H7 (cell line): ENCODE measurements at regions not wholly inside any gene's neighbourhood (a gene's known extent, or its start where the extent isn't known, plus 50 kb on each side); places are given as distances from the start of the nearest gene placed in this dataset.

Experiments
- DNase-seq: peaks from one replicate; pipeline ENCODE4 v3.0.0; 2012
- H3K27me3 ChIP-seq: 2 replicates; pipeline ENCODE4 v1.6.0; 2011; ENCODE audit warnings: mild to moderate bottlenecking, low read length; ENCODE audit not compliant: control insufficient read depth, insufficient read depth
- H3K36me3 ChIP-seq: replicated peaks from 2 replicates; pipeline ENCODE4 v1.5.1; 2011; ENCODE audit warnings: low read length; ENCODE audit not compliant: control insufficient read depth, insufficient read depth
- H3K4me3 ChIP-seq: 2 replicates; pipeline ENCODE4 v1.5.1; 2011; ENCODE audit warnings: low read depth, mild to moderate bottlenecking, control low read depth, low read length, moderate library complexity; ENCODE audit not compliant: insufficient read depth

DNA sequence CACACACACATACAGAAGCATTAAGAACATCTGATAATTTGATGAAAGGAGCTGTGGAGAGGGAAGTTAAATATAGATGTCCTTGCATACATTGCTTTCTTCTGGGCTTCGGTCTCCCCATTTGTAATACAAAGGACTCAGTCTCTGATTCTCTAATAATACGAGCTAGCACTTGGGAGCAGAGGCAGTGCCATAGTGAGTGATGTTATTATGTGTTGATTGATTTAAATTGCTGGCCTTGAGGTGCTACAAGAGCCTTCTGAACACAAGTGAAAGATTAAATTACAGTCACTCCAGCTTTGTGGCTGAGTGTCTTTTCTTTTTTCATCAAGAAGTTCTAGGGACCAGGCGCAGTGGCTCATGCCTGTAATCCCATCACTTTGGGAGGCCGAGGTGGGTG, 61.5 kb upstream of the HMGXB4 start:
- H3K36me3 ChIP-seq, result no peaks in the 10 kb centered on the region
- no peak overlapping the region for H3K4me3 ChIP-seq
- no peak for DNase-seq
- H3K27me3 ChIP-seq, result no peaks in the 10 kb centered on the region; the same call in 1 of the 2 replicates

DNA sequence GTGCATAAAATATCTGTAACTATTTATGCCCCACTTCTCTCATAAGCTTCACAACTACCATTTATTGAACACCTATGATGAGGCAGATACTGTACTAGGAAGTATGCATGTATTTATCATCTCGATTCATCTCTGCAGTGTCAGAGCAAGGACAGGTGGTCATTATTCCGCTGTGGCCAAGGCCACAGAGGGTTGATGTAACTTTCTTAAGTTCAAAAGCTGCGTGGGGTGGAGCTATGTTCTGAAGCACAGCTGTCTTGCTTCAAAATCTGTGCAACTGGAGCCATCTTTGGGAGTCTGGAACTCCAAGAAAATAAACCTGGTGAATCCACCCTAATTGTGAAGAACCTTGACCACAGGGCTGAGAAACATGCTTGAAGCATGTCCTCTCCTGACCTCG, 60.2 kb upstream of the HMGXB4 start:
- no peaks in the 10 kb centered on the region for H3K36me3 ChIP-seq
- DNase-seq, result no peak
- H3K27me3 ChIP-seq, result no peaks in the 10 kb centered on the region; the same call in 1 of the 2 replicates
- no peak overlapping the region for H3K4me3 ChIP-seq

DNA sequence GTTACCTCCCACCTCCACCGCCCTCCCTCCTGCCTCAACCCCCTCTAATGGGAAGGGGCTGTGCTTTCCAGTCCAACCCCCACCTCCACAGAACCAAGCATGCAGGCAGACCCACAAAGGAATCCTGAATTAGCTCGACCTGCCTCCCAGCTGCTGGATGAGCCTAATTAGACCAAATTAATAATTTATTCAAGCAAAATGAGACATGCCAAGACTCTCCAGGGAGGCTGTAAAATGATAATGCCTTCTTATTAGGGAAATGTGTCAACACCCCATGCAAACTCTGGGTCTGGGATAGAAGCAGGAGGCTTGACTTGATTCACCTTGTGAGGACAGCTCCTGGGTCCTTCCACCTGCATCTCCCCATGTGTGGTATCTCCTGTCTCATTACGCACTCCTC, 59.4 kb upstream of the HMGXB4 start:
- Histone ChIP-seq H3K36me3 (no peaks in the 10 kb centered on the region), H3K4me3 (no peak overlapping the region), H3K27me3 (no peaks in the 10 kb centered on the region; the same call in 1 of the 2 replicates)
- DNase-seq, result no peak

DNA sequence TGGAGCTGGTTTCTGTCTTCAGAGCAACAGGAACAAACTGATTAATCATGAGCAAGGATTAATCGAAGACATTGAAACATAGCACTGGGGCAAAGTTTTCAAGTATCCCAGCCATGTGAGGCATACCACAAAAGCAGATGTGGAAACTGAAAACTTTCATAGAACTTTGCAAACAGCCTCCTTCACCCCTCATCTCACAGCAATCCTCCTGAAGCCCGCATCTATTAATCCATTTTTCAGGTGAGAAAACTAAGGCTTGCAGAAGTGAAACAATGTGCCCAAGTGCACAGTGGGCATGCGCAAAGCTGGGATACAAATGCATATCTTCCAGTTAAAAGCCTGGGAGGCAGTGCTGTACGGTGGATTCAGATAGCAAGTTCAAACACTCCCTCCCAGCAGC, 58.6 kb upstream of the HMGXB4 start:
- Histone ChIP-seq H3K27me3 (no peaks in the 10 kb centered on the region; the same call in 1 of the 2 replicates), H3K36me3 (no peaks in the 10 kb centered on the region), H3K4me3 (no peak overlapping the region)
- DNase-seq, result no peak

DNA sequence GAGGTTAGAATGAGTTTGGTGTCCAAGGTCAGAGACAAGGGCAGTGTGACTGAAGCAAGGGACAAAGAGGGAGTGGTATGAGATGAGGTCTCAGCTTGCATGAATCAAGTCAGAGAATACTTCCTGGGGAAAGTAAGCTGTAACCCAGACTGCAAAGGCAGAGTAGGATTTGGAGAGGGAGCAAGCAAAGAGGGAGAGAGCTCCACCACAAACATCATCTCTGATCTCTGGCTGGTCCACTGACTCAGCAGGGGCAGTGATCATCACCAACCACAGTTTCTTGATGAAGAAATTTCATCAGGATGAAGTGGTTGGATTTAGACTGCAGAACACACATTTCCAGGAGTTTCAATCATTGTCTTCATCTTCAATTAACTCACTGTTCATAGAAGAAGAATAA, 54.9 kb upstream of the HMGXB4 start:
- H3K4me3 ChIP-seq, result no peak overlapping the region
- no peak for DNase-seq
- H3K27me3 ChIP-seq, result no peaks in the 10 kb centered on the region; the same call in 1 of the 2 replicates
- no peaks in the 10 kb centered on the region for H3K36me3 ChIP-seq

DNA sequence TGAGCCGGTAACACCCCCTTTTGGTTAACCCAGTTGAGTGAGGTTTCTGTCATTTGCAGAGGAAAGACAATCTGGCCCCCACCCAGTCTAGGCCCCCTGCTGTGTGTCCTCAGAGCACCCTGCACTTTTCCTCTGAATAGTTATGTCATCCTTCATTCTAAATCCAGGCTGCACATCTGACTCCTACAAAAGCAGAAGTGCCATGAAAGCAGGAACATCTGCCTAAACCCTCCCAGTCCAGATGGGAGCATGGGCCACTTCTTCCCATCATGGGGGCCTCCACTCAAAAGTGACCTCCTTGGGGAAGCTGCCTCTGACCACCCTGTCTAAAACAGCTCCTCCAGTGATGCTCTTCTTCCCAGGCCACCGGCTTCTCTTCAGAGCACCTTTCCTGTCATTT, 53.7 kb upstream of the HMGXB4 start:
- no peaks in the 10 kb centered on the region for H3K36me3 ChIP-seq
- H3K27me3 ChIP-seq, result no peaks in the 10 kb centered on the region
- no peak overlapping the region for H3K4me3 ChIP-seq
- no peak for DNase-seq

DNA sequence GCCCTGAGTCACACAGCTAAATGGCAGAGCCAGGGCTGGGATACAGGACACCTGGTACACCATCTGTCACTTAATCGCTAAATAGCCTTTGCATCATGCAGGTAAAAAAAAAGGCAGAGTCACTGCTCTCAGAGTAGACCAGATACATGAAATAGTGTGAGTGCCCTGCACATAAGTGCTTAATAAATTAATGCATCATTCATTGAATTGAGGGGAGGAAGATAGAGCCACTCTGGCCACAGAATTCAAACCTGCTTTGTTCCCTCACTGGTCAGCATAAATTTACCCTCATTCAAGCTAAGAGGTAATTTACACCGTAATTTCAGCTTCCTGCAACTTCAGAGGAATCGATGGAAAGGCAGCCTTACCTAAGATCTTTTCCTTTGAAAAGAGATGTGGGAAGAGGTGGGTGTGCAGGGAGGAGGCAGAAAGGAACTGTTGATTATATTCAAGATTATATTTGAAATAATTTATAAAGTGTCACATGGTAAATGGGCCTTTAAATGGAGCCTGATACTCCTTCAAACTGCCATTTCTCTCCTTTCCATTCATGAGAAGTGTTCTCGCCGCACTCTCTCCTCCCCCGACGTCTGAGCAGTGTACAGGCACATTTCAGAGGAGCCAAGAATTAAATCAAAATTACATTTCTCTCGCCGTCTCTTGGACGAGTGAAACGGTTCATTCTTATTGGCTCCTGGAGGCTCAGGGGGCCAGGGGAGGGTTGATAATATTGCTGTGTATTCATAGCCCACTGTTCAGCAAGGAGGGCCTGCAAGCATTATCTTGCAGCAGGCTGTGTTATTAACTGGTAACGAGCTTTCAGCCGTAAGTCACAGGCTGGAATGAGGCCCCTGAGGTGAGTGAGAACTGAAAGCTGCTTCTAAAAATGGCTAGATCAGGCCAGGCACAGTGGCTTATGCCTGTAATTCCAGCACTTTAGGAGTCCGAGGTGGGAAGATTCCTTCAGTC, 52.2 kb upstream of the HMGXB4 start:
- Histone ChIP-seq H3K36me3 (no peaks in the 10 kb centered on the region), H3K4me3 (no peak overlapping the region), H3K27me3 (no peaks in the 10 kb centered on the region)
- no peak for DNase-seq

DNA sequence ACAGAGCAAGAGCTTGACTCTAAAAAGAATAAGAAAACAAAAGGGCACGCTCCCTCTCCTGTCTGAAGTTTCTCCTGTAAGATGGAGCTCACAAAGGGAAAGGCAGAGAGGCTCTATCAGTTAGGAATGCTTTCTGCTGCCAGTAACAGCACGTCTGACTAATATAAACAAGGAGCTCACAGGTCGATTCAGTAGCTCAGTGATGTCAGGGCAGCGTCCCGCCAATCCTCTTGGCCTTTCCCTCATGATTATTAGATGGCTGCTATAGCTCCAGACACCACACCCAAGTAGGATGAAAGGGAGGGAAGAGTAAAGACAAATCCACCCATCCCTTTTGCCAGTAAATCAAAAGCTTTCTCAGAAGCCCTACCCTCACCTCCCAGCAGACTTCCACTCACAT, 51.3 kb upstream of the HMGXB4 start:
- Histone ChIP-seq H3K36me3 (no peaks in the 10 kb centered on the region), H3K27me3 (no peaks in the 10 kb centered on the region), H3K4me3 (no peak overlapping the region)
- DNase-seq, result no peak

DNA sequence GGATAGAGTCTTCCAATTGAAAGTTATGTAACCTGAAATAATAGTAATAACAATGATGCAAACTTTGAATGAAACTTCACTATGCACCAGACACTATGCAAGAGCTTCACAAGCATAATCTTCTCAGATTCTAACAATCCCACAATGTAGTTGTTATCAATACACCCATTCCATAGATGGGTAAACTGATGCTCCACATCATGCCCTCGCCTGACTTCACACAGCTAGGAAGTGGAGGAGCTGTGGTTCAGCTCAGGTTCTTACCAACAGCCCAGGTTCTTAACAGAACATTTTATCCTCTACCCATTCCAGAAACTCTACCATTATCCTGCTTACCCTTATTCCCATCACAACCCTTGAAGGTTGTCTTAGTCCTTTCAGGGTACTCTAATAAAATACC, 50.4 kb upstream of the HMGXB4 start:
- DNase-seq, result no peak
- Histone ChIP-seq H3K27me3 (no peaks in the 10 kb centered on the region), H3K4me3 (no peak overlapping the region), H3K36me3 (no peaks in the 10 kb centered on the region)
